HepG2 (cell line): ENCODE measurements at regions not wholly inside any gene's neighbourhood (a gene's known extent, or its start where the extent isn't known, plus 50 kb on each side); places are given as distances from the start of the nearest gene placed in this dataset.

Experiments
- ATAC-seq: fragments of 200-7000 bp; cut with Tn5 transposase; 3 replicates; pipeline ENCODE4 v1.9.1; 2020; ENCODE audit warnings: mild to moderate bottlenecking, moderate library complexity
- BruUV-seq: library from RNA; stranded (reverse); fragments of 400-500 nt; replicated peaks from 2 replicates; lab custom pipeline; 2021; lab: Mats Ljungman, UMichigan
- CTCF ChIA-PET: fragments of 300-600 bp; formaldehyde crosslinking; extraction: SDS; loops from one replicate; lab custom pipeline; 2021; ENCODE audit warnings: low total read pairs, inconsistent platforms, low intra/inter-chr PET ratio; lab: Yijun Ruan, JAX
- POLR2A ChIA-PET: fragments of 350-600 bp; sonication (Branson Sonifier 250); formaldehyde crosslinking; loops from one replicate; lab custom pipeline; 2020; ENCODE audit warnings: antibody characterized with exemption, inconsistent platforms; lab: Yijun Ruan, JAX
- DNase-seq: peaks from one replicate; pipeline ENCODE4 v3.0.0-alpha.2; 2015; ENCODE audit warnings: low spot score
- FAIRE-seq: peaks from 3 replicates; lab custom pipeline; 2011; peaks lifted over from hg19 to GRCh38; lab: Jason Lieb, UNC
- H2AFZ ChIP-seq: one replicate; pipeline ENCODE4 v1.6.1; 2011; ENCODE audit warnings: low read length, inconsistent platforms
- H3K27ac ChIP-seq: fragments of 300-600 bp; 3 replicates; pipeline ENCODE4 v1.8.0; 2011; ENCODE audit warnings: mixed run types, mild to moderate bottlenecking, mixed read lengths, low read length, inconsistent platforms; ENCODE audit not compliant: insufficient read depth; ENCODE audit errors: extremely low read length
- H3K27me3 ChIP-seq, 2 experiments: fragments of 200-600 bp in 1 of 2; 2 replicates in 1 of 2; 3 replicates in 1 of 2; pipeline versions ENCODE4 v1.6.0 to v1.8.0; 2011; ENCODE audit warnings: low read length in 2 of 2, mild to moderate bottlenecking in 2 of 2, moderate library complexity in 2 of 2, inconsistent platforms in 1 of 2; ENCODE audit not compliant: insufficient read depth in 2 of 2, control insufficient read depth in 1 of 2
- H3K36me3 ChIP-seq, 2 experiments: fragments of 200-600 bp in 1 of 2; replicated peaks in 1 of 2; 2 replicates in 1 of 2; 3 replicates in 1 of 2; pipeline versions ENCODE4 v1.5.1 to v1.8.0; 2011; ENCODE audit warnings: low read length in 2 of 2, inconsistent platforms in 1 of 2; ENCODE audit not compliant: insufficient read depth in 2 of 2, control insufficient read depth in 1 of 2
- H3K4me1 ChIP-seq: 2 replicates; pipeline ENCODE4 v1.5.1; 2012; ENCODE audit warnings: low read length, inconsistent platforms; ENCODE audit not compliant: insufficient read depth
- H3K4me2 ChIP-seq: 2 replicates; pipeline ENCODE4 v1.6.0; 2011; ENCODE audit warnings: low read depth, low read length, inconsistent platforms
- H3K4me3 ChIP-seq, 3 experiments: fragments of 200-600 bp in 1 of 3; sonication (generic), shearing (Covaris generic) in 1 of 3; replicated peaks in 1 of 3; 2 replicates each; pipeline ENCODE4 v1.5.1; 2011 to 2016; ENCODE audit warnings: low read length in 3 of 3, inconsistent platforms in 2 of 3, low read depth in 2 of 3, mild to moderate bottlenecking in 2 of 3, control low read depth in 1 of 3, mixed read lengths in 1 of 3; ENCODE audit not compliant: insufficient read depth in 1 of 3
- H3K79me2 ChIP-seq: one replicate; pipeline ENCODE4 v1.6.1; 2011; ENCODE audit warnings: low read length, inconsistent platforms; ENCODE audit not compliant: insufficient read depth
- H3K9ac ChIP-seq: 2 replicates; pipeline ENCODE4 v1.6.0; 2011; ENCODE audit warnings: mild to moderate bottlenecking, low read depth, low read length, inconsistent platforms; ENCODE audit not compliant: insufficient read depth
- H3K9me3 ChIP-seq: 2 replicates; pipeline ENCODE4 v1.5.1; 2012; ENCODE audit warnings: mild to moderate bottlenecking, low read length
- H4K20me1 ChIP-seq: 2 replicates; pipeline ENCODE4 v1.6.0; 2011; ENCODE audit warnings: inconsistent platforms, mild to moderate bottlenecking, low read length, moderate library complexity; ENCODE audit not compliant: insufficient read depth
- CBX2 ChIP-seq, 2 experiments: fragments of 200-600 bp in 1 of 2; sonication (generic); formaldehyde crosslinking in 1 of 2; IDR thresholded peaks; 2 replicates each; pipeline versions ENCODE4 v1.7.0 to v1.8.1; 2018 to 2022; ENCODE audit warnings: low read depth in 2 of 2, low read length in 1 of 2, mild to moderate bottlenecking in 1 of 2, missing genetic modification reagents in 1 of 2
- HOXA9 ChIP-seq: sonication (generic); formaldehyde crosslinking; IDR thresholded peaks from 2 replicates; pipeline ENCODE4 v1.8.1; 2022; ENCODE audit warnings: missing genetic modification reagents, mild to moderate bottlenecking, moderate library complexity, borderline replicate concordance
- HOXD1 ChIP-seq: sonication (generic); formaldehyde crosslinking; IDR thresholded peaks from 2 replicates; pipeline ENCODE4 v1.5.0; 2020; ENCODE audit warnings: missing genetic modification reagents
- MXD4 ChIP-seq: IDR thresholded peaks from 2 replicates; pipeline ENCODE4 v1.6.1; 2016; ENCODE audit warnings: mild to moderate bottlenecking, missing biosample characterization, missing genetic modification reagents
- NFIB ChIP-seq: sonication (generic); formaldehyde crosslinking; IDR thresholded peaks from 2 replicates; pipeline ENCODE4 v1.9.0; 2021; ENCODE audit warnings: missing genetic modification reagents, mild to moderate bottlenecking, borderline replicate concordance
- NR2C2 ChIP-seq: sonication (generic); formaldehyde crosslinking; IDR thresholded peaks from 2 replicates; pipeline ENCODE4 v1.4.0; 2020; ENCODE audit warnings: missing genetic modification reagents, mild to moderate bottlenecking, moderate library complexity, borderline replicate concordance
- POLR2A ChIP-seq, 2 experiments: IDR thresholded peaks; 2 replicates each; pipeline ENCODE4 v1.6.1; 2011; ENCODE audit warnings: low read depth in 2 of 2, low read length in 2 of 2, mild to moderate bottlenecking in 1 of 2, moderate library complexity in 1 of 2; ENCODE audit not compliant: insufficient read depth in 1 of 2
- RXRB ChIP-seq: IDR thresholded peaks from 2 replicates; pipeline ENCODE4 v1.6.1; 2016; ENCODE audit warnings: borderline replicate concordance, missing genetic modification reagents, missing compliant biosample characterization
- TCF7 ChIP-seq: sonication (generic); IDR thresholded peaks from 2 replicates; pipeline ENCODE4 v1.6.1; 2016; ENCODE audit warnings: antibody characterized with exemption, low read depth
- ZBTB20 ChIP-seq: sonication (generic); formaldehyde crosslinking; IDR thresholded peaks from 2 replicates; pipeline ENCODE4 v1.8.1; 2023; ENCODE audit warnings: missing genetic modification reagents, low read depth, mild to moderate bottlenecking, borderline replicate concordance
- ZFAT ChIP-seq: sonication (generic); formaldehyde crosslinking; conservative IDR thresholded peaks from 2 replicates; pipeline ENCODE4 v1.8.1; 2023; ENCODE audit warnings: missing genetic modification reagents, inconsistent platforms
- ZFY ChIP-seq: sonication (generic); formaldehyde crosslinking; IDR thresholded peaks from 2 replicates; pipeline ENCODE4 v1.4.0; 2020; ENCODE audit warnings: missing genetic modification reagents
- ZNF484 ChIP-seq: sonication (generic); formaldehyde crosslinking; IDR thresholded peaks from 2 replicates; pipeline ENCODE4 v1.5.1; 2020; ENCODE audit warnings: mild to moderate bottlenecking, low read depth, missing genetic modification reagents, borderline replicate concordance
- WGBS: methylation state at CpG from one replicate; pipeline ENCODE4 v1.1.6; 2017; ENCODE audit warnings: low lambda C conversion rate; 5-methylcytosine and 5-hydroxymethylcytosine counted together
- in situ Hi-C: cut with HindIII; loops from 2 replicates; pipeline ENCODE4 v1.10.0; 2017; ENCODE audit warnings: low pct_unique_long_range_greater_than_20kb; ENCODE audit not compliant: extremely low pct_ligation_motif_present
- intact Hi-C: fragments of 100-400 bp; cut with micrococcal nuclease; formaldehyde crosslinking; loops from one replicate; pipeline ENCODE4 v1.10.0; 2022; ENCODE audit not compliant: unreplicated experiment
- TF ChIP-seq, protein P1 (sequence below): IDR thresholded peaks from 2 replicates; pipeline ENCODE4 v1.6.1; 2016; ENCODE audit warnings: missing genetic modification reagents, missing compliant biosample characterization
- TF ChIP-seq, protein P2 (sequence below): sonication (generic); formaldehyde crosslinking; IDR thresholded peaks from 2 replicates; pipeline ENCODE4 v1.4.0; 2020; ENCODE audit warnings: mild to moderate bottlenecking, low read depth, missing genetic modification reagents
- TF ChIP-seq, protein P3 (sequence below): sonication (generic); formaldehyde crosslinking; IDR thresholded peaks from 2 replicates; pipeline ENCODE4 v1.8.1; 2023; ENCODE audit warnings: mild to moderate bottlenecking, missing genetic modification reagents
- TF ChIP-seq, protein P4 (sequence below): IDR thresholded peaks from 2 replicates; pipeline ENCODE4 v1.6.1; 2012; ENCODE audit warnings: inconsistent platforms

DNA sequence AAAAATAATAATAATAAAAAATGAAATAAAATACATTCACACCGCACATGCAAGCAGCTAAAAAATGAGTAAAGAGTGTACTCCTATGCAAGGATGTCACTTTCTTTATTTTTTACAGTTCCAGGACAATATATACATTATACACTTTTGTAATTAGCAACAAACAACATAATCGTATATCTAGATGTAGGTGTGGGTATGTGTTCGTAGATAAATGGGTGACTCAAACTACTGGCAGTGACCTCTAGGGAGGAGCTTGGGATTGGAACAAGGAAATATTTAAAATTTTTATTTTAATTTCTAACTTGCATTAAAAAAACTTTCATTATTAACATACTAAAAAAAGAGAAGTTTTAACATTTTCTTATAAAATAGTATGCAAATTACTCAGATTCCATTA is 86.1 kb upstream of the MYLIP start:
- Histone ChIP-seq H3K36me3 (no peaks in the 10 kb centered on the region), H3K79me2 (no peaks in the 10 kb centered on the region), H3K9me3 (no peaks in the 10 kb centered on the region; the same call in 1 of the 2 replicates), H3K9ac (no peak overlapping the region), H3K4me3 (no peak overlapping the region), H3K4me2 (no peak overlapping the region), H3K27me3 (peaks cover 0 to 7% of the 10 kb centered on the region in 2 experiments; a peak in 1 of 5 replicates), H4K20me1 (no peaks in the 10 kb centered on the region), H2AFZ (no peak overlapping the region), H3K4me1 (no peaks in the 10 kb centered on the region), H3K27ac (no peak overlapping the region)
- DNase-seq (no peak), FAIRE-seq (no peak), ATAC-seq (no peak)
- no TSS peak for BruUV-seq
- ChIA-PET POLR2A (no interaction called here), CTCF (no interaction called here)
- intact Hi-C loops = no loop called here
- TF ChIP-seq CBX2 (IDR thresholded peaks at IDR 0.05; ENCODE audit: low read depth, low read length) (no peak), CBX2 (CRISPR knock-in tag; IDR thresholded peaks at IDR 0.05; ENCODE audit: low read depth) (no peak), TCF7 (no peak), ZFY (CRISPR knock-in tag) (no peak), POLR2A (IDR thresholded peaks at IDR 0.05; ENCODE audit: insufficient read depth in 1 of 2, low read depth in 2 of 2, low read length in 2 of 2) (no peak), ZFAT (CRISPR knock-in tag) (no peak), MXD4 (CRISPR knock-in tag) (no peak), RXRB (CRISPR knock-in tag) (no peak), HOXD1 (no peak), NR2C2 (no peak), ZNF484 (CRISPR knock-in tag) (no peak), HOXA9 (no peak), ZBTB20 (CRISPR knock-in tag) (no peak), NFIB (no peak)
- TF ChIP-seq, protein P1, sequence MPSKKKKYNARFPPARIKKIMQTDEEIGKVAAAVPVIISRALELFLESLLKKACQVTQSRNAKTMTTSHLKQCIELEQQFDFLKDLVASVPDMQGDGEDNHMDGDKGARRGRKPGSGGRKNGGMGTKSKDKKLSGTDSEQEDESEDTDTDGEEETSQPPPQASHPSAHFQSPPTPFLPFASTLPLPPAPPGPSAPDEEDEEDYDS (CRISPR knock-in tag) = no peak
- TF ChIP-seq, protein P2, sequence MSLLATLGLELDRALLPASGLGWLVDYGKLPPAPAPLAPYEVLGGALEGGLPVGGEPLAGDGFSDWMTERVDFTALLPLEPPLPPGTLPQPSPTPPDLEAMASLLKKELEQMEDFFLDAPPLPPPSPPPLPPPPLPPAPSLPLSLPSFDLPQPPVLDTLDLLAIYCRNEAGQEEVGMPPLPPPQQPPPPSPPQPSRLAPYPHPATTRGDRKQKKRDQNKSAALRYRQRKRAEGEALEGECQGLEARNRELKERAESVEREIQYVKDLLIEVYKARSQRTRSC = no peak
- TF ChIP-seq, protein P3, sequence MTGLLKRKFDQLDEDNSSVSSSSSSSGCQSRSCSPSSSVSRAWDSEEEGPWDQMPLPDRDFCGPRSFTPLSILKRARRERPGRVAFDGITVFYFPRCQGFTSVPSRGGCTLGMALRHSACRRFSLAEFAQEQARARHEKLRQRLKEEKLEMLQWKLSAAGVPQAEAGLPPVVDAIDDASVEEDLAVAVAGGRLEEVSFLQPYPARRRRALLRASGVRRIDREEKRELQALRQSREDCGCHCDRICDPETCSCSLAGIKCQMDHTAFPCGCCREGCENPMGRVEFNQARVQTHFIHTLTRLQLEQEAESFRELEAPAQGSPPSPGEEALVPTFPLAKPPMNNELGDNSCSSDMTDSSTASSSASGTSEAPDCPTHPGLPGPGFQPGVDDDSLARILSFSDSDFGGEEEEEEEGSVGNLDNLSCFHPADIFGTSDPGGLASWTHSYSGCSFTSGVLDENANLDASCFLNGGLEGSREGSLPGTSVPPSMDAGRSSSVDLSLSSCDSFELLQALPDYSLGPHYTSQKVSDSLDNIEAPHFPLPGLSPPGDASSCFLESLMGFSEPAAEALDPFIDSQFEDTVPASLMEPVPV = no peak
- TF ChIP-seq, protein P4, sequence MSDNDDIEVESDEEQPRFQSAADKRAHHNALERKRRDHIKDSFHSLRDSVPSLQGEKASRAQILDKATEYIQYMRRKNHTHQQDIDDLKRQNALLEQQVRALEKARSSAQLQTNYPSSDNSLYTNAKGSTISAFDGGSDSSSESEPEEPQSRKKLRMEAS = no peak
- in situ Hi-C loops = no loop called here
- WGBS = 20% methylated on average over 3 of the region's 3 CpGs
